ENCODE measurements at regions not wholly inside any gene's neighbourhood (a gene's known extent, or its start where the extent isn't known, plus 50 kb on each side); places are given as distances from the start of the nearest gene placed in this dataset.
A peak's percentile ranks its signal among the peaks of the same experiment; 100 is the strongest.

- H3K36me3 ChIP-seq (ENCODE audit: control insufficient read depth in 2 of 2, insufficient read depth in 2 of 2, low read length in 2 of 2), result no peaks in the 10 kb centered on the region
- H3K9me3 ChIP-seq (ENCODE audit: control insufficient read depth in 2 of 2, low read length in 2 of 2), result no peaks in the 10 kb centered on the region
- H3K4me3 ChIP-seq (ENCODE audit: low read length in 2 of 2), result no peak overlapping the region
- H3K4me1 ChIP-seq (ENCODE audit: control insufficient read depth, insufficient read depth, low read length), result peaks cover 16% of the 10 kb centered on the region
- H3K27ac ChIP-seq (ENCODE audit: low read length), result no peak overlapping the region
- H3K27me3 ChIP-seq (ENCODE audit: control insufficient read depth in 1 of 2, insufficient read depth in 2 of 2, low read length in 2 of 2), result peaks cover 0 to 22% of the 10 kb centered on the region in 2 donors
- H3K9ac ChIP-seq (ENCODE audit: low read length in 2 of 2), result no peak overlapping the region
Measured at GRCh38 chrX:39899856-39900776, 197.6 kb downstream of the BCOR start.

- Histone ChIP-seq H3K4me3 (ENCODE audit: low read length in 2 of 2) (no peak overlapping the region), H3K9ac (ENCODE audit: low read length in 2 of 2) (no peak overlapping the region), H3K4me1 (ENCODE audit: control insufficient read depth, insufficient read depth, low read length) (peaks cover 22% of the 10 kb centered on the region), H3K9me3 (ENCODE audit: control insufficient read depth in 2 of 2, low read length in 2 of 2) (no peaks in the 10 kb centered on the region), H3K27me3 (ENCODE audit: control insufficient read depth in 1 of 2, insufficient read depth in 2 of 2, low read length in 2 of 2) (peaks cover 0 to 20% of the 10 kb centered on the region in 2 donors), H3K36me3 (ENCODE audit: control insufficient read depth in 2 of 2, insufficient read depth in 2 of 2, low read length in 2 of 2) (no peaks in the 10 kb centered on the region), H3K27ac (ENCODE audit: low read length) (no peak overlapping the region)
Measured at GRCh38 chrX:39900777-39901170, 197.0 kb downstream of the BCOR start.

GRCh38 chrX:39903343-39903742 lies 194.4 kb downstream of the BCOR start:
- H3K36me3 ChIP-seq (ENCODE audit: control insufficient read depth in 2 of 2, insufficient read depth in 2 of 2, low read length in 2 of 2), result no peaks in the 10 kb centered on the region
- no peak overlapping the region for H3K4me3 ChIP-seq (ENCODE audit: low read length in 2 of 2)
- no peaks in the 10 kb centered on the region for H3K9me3 ChIP-seq (ENCODE audit: control insufficient read depth in 2 of 2, low read length in 2 of 2)
- H3K4me1 ChIP-seq (ENCODE audit: control insufficient read depth, insufficient read depth, low read length), result peaks cover 21% of the 10 kb centered on the region
- no peak overlapping the region for H3K27ac ChIP-seq (ENCODE audit: low read length)
- peaks cover 0 to 20% of the 10 kb centered on the region in 2 donors for H3K27me3 ChIP-seq (ENCODE audit: control insufficient read depth in 1 of 2, insufficient read depth in 2 of 2, low read length in 2 of 2)
- no peak overlapping the region for H3K9ac ChIP-seq (ENCODE audit: low read length in 2 of 2)

GRCh38 chrX:39903937-39904336 lies 193.8 kb downstream of the BCOR start:
- H3K27me3 ChIP-seq (ENCODE audit: control insufficient read depth in 1 of 2, insufficient read depth in 2 of 2, low read length in 2 of 2), result peaks cover 0 to 17% of the 10 kb centered on the region in 2 donors

DNA sequence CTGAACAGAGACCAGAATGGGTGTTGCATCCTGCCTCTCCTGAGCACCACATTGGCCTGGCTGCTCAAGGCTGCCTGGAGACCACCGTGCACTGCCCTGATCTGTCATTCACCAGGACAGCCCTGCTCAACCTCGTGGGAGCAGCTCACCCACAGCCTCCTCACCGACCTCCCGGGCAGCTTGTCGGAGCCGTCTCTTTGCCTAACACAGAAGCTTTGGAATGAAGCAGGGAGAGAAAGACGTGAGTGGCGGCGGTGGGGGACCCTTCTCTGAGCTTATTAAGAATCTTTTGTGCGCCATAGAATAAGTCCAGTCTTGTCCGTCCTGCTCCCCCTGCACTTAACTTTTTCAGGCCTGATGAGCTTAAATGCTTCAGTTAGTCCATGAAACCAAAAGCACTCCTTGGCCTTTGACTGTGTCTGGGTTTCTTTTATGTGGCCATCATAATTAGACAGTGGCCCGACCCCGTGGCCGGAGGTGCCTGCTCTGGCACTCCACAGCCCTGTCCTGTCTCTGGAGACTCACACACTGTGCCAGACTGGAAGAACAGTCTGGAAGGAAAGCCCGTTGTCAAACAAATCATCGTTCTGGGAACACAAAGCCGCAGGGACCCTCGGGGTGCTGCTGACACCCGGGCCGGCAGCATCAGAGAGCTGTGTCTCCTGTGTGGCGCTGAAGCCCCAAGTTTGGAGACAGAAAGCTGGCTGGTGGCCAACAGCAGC lies 192.8 kb downstream of the BCOR start:
- Histone ChIP-seq H3K4me1 (ENCODE audit: control insufficient read depth, insufficient read depth, low read length) (peaks cover 21% of the 10 kb centered on the region), H3K4me3 (ENCODE audit: low read length in 2 of 2) (peak overlapping the region in 1 of 2 donors; percentile 35), H3K27ac (ENCODE audit: low read length) (no peak overlapping the region), H3K9me3 (ENCODE audit: control insufficient read depth in 2 of 2, low read length in 2 of 2) (no peaks in the 10 kb centered on the region), H3K27me3 (ENCODE audit: control insufficient read depth in 1 of 2, insufficient read depth in 2 of 2, low read length in 2 of 2) (peaks cover 0 to 17% of the 10 kb centered on the region in 2 donors), H3K9ac (ENCODE audit: low read length in 2 of 2) (peak overlapping the region in 1 of 2 donors; percentile 10), H3K36me3 (ENCODE audit: control insufficient read depth in 2 of 2, insufficient read depth in 2 of 2, low read length in 2 of 2) (no peaks in the 10 kb centered on the region)

More at GRCh38 chrX:39903937-39904336, 193.8 kb downstream of the BCOR start:
- no peaks in the 10 kb centered on the region for H3K36me3 ChIP-seq (ENCODE audit: control insufficient read depth in 2 of 2, insufficient read depth in 2 of 2, low read length in 2 of 2)
- peaks cover 21% of the 10 kb centered on the region for H3K4me1 ChIP-seq (ENCODE audit: control insufficient read depth, insufficient read depth, low read length)
- H3K9ac ChIP-seq (ENCODE audit: low read length in 2 of 2), result no peak overlapping the region
- H3K4me3 ChIP-seq (ENCODE audit: low read length in 2 of 2), result no peak overlapping the region
- H3K27ac ChIP-seq (ENCODE audit: low read length), result no peak overlapping the region
- no peaks in the 10 kb centered on the region for H3K9me3 ChIP-seq (ENCODE audit: control insufficient read depth in 2 of 2, low read length in 2 of 2)

DNA sequence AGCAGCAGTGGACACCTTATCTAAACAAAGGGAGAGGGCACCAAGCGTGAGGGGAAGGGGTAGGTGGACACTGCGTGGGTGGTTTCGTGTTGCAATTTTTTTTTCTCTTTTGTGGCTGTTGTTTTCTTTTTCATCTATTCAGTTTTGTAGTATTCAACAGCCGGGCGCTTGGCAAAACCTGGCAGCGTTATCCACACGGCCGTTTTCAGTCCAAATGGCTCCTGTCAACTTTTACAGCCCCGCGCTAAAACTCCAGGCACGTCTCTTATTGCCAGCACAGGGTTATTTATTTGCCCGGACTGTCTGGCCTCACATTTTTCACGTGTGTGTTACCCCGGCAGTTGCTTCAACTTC lies 192.2 kb downstream of the BCOR start:
- Histone ChIP-seq H3K9me3 (ENCODE audit: control insufficient read depth in 2 of 2, low read length in 2 of 2) (no peaks in the 10 kb centered on the region), H3K4me3 (ENCODE audit: low read length in 2 of 2) (peak overlapping the region in 1 of 2 donors; percentile 35), H3K36me3 (ENCODE audit: control insufficient read depth in 2 of 2, insufficient read depth in 2 of 2, low read length in 2 of 2) (no peaks in the 10 kb centered on the region), H3K9ac (ENCODE audit: low read length in 2 of 2) (peak overlapping the region in 1 of 2 donors; percentile 10), H3K27ac (ENCODE audit: low read length) (no peak overlapping the region), H3K27me3 (ENCODE audit: control insufficient read depth in 1 of 2, insufficient read depth in 2 of 2, low read length in 2 of 2) (peaks cover 0 to 17% of the 10 kb centered on the region in 2 donors), H3K4me1 (ENCODE audit: control insufficient read depth, insufficient read depth, low read length) (peaks cover 21% of the 10 kb centered on the region)

GRCh38 chrX:39905946-39906345 lies 191.8 kb downstream of the BCOR start:
- Histone ChIP-seq H3K27me3 (ENCODE audit: control insufficient read depth in 1 of 2, insufficient read depth in 2 of 2, low read length in 2 of 2) (peaks cover 0 to 14% of the 10 kb centered on the region in 2 donors), H3K9me3 (ENCODE audit: control insufficient read depth in 2 of 2, low read length in 2 of 2) (no peaks in the 10 kb centered on the region), H3K4me3 (ENCODE audit: low read length in 2 of 2) (no peak overlapping the region), H3K36me3 (ENCODE audit: control insufficient read depth in 2 of 2, insufficient read depth in 2 of 2, low read length in 2 of 2) (no peaks in the 10 kb centered on the region), H3K27ac (ENCODE audit: low read length) (peak overlapping the region; percentile 46), H3K9ac (ENCODE audit: low read length in 2 of 2) (no peak overlapping the region), H3K4me1 (ENCODE audit: control insufficient read depth, insufficient read depth, low read length) (peaks cover 21% of the 10 kb centered on the region)

- Histone ChIP-seq H3K27me3 (ENCODE audit: control insufficient read depth in 1 of 2, insufficient read depth in 2 of 2, low read length in 2 of 2) (peaks cover 0 to 10% of the 10 kb centered on the region in 2 donors), H3K9me3 (ENCODE audit: control insufficient read depth in 2 of 2, low read length in 2 of 2) (no peaks in the 10 kb centered on the region), H3K27ac (ENCODE audit: low read length) (peak overlapping the region; percentile 31), H3K4me3 (ENCODE audit: low read length in 2 of 2) (peak overlapping the region in 1 of 2 donors; percentile 8), H3K9ac (ENCODE audit: low read length in 2 of 2) (no peak overlapping the region), H3K4me1 (ENCODE audit: control insufficient read depth, insufficient read depth, low read length) (peaks cover 21% of the 10 kb centered on the region), H3K36me3 (ENCODE audit: control insufficient read depth in 2 of 2, insufficient read depth in 2 of 2, low read length in 2 of 2) (no peaks in the 10 kb centered on the region)
Measured at GRCh38 chrX:39907964-39908661, 189.6 kb downstream of the BCOR start.

GRCh38 chrX:39909996-39910395 lies 187.8 kb downstream of the BCOR start:
- Histone ChIP-seq H3K4me1 (ENCODE audit: control insufficient read depth, insufficient read depth, low read length) (peaks cover 18% of the 10 kb centered on the region), H3K36me3 (ENCODE audit: control insufficient read depth in 2 of 2, insufficient read depth in 2 of 2, low read length in 2 of 2) (no peaks in the 10 kb centered on the region), H3K27me3 (ENCODE audit: control insufficient read depth in 1 of 2, insufficient read depth in 2 of 2, low read length in 2 of 2) (peaks cover 0 to 12% of the 10 kb centered on the region in 2 donors), H3K27ac (ENCODE audit: low read length) (no peak overlapping the region), H3K4me3 (ENCODE audit: low read length in 2 of 2) (no peak overlapping the region), H3K9ac (ENCODE audit: low read length in 2 of 2) (no peak overlapping the region), H3K9me3 (ENCODE audit: control insufficient read depth in 2 of 2, low read length in 2 of 2) (no peaks in the 10 kb centered on the region)

- no peak overlapping the region for H3K27ac ChIP-seq (ENCODE audit: low read length)
- peaks cover 11% of the 10 kb centered on the region for H3K4me1 ChIP-seq (ENCODE audit: control insufficient read depth, insufficient read depth, low read length)
- peaks cover 0 to 12% of the 10 kb centered on the region in 2 donors for H3K27me3 ChIP-seq (ENCODE audit: control insufficient read depth in 1 of 2, insufficient read depth in 2 of 2, low read length in 2 of 2)
Measured at GRCh38 chrX:39910651-39911050, 187.1 kb downstream of the BCOR start.

More at GRCh38 chrX:39910651-39911050, 187.1 kb downstream of the BCOR start:
- Histone ChIP-seq H3K36me3 (ENCODE audit: control insufficient read depth in 2 of 2, insufficient read depth in 2 of 2, low read length in 2 of 2) (no peaks in the 10 kb centered on the region), H3K9me3 (ENCODE audit: control insufficient read depth in 2 of 2, low read length in 2 of 2) (no peaks in the 10 kb centered on the region), H3K9ac (ENCODE audit: low read length in 2 of 2) (no peak overlapping the region), H3K4me3 (ENCODE audit: low read length in 2 of 2) (no peak overlapping the region)
